ENCODE measurements at regions not wholly inside any gene's neighbourhood (a gene's known extent, or its start where the extent isn't known, plus 50 kb on each side); places are given as distances from the start of the nearest gene placed in this dataset.

- Histone ChIP-seq H3K36me3 (no peaks in the 10 kb centered on the region), H3K27ac (no peak overlapping the region), H3K4me3 (no peak overlapping the region), H3K27me3 (replicated peaks in 1 of 7) (no peaks in the 10 kb centered on the region), H3K9me3 (peaks cover 0 to 12% (median 6%) of the 10 kb centered on the region in 8 donors), H3K4me1 (no peaks in the 10 kb centered on the region)
- no peak for DNase-seq
- intact Hi-C loops (cut with DNase I; ENCODE audit: low total_unique reads): no loop called here
- 86 to 94% (median 92%) methylated on average over 17 of the region's 17 CpGs for WGBS, 5 donors
- no peak for TF ChIP-seq POLR2AphosphoS5 (IDR thresholded peaks at IDR 0.05)
Measured at GRCh38 chr18:8537400-8537799, 71.8 kb upstream of the RAB12 start.

GRCh38 chr18:8538935-8539334, 70.3 kb upstream of the RAB12 start:
- intact Hi-C loops (cut with DNase I; ENCODE audit: low total_unique reads): no loop called here
- Histone ChIP-seq H3K4me1 (no peaks in the 10 kb centered on the region), H3K9me3 (no peaks in the 10 kb centered on the region), H3K27ac (no peak overlapping the region), H3K4me3 (no peak overlapping the region), H3K36me3 (no peaks in the 10 kb centered on the region), H3K27me3 (replicated peaks in 1 of 7) (no peaks in the 10 kb centered on the region)
- WGBS, 5 donors: 72 to 93% (median 78%) methylated on average over 2 of the region's 2 CpGs
- no peak for DNase-seq
- TF ChIP-seq, protein P1, sequence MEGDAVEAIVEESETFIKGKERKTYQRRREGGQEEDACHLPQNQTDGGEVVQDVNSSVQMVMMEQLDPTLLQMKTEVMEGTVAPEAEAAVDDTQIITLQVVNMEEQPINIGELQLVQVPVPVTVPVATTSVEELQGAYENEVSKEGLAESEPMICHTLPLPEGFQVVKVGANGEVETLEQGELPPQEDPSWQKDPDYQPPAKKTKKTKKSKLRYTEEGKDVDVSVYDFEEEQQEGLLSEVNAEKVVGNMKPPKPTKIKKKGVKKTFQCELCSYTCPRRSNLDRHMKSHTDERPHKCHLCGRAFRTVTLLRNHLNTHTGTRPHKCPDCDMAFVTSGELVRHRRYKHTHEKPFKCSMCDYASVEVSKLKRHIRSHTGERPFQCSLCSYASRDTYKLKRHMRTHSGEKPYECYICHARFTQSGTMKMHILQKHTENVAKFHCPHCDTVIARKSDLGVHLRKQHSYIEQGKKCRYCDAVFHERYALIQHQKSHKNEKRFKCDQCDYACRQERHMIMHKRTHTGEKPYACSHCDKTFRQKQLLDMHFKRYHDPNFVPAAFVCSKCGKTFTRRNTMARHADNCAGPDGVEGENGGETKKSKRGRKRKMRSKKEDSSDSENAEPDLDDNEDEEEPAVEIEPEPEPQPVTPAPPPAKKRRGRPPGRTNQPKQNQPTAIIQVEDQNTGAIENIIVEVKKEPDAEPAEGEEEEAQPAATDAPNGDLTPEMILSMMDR (IDR thresholded peaks at IDR 0.05 in 8 of 11, conservative IDR thresholded peaks at IDR 0.05 in 3 of 11): no peak
- no peak for TF ChIP-seq POLR2AphosphoS5 (IDR thresholded peaks at IDR 0.05)
- TF ChIP-seq POLR2A (IDR thresholded peaks at IDR 0.05): no peak

- no peak for DNase-seq
- TF ChIP-seq POLR2A (IDR thresholded peaks at IDR 0.05): no peak
- TF ChIP-seq POLR2AphosphoS5 (IDR thresholded peaks at IDR 0.05): no peak
- TF ChIP-seq, protein P1 (IDR thresholded peaks at IDR 0.05 in 8 of 11, conservative IDR thresholded peaks at IDR 0.05 in 3 of 11): no peak
- Histone ChIP-seq H3K4me3 (no peak overlapping the region), H3K9me3 (no peaks in the 10 kb centered on the region), H3K27ac (no peak overlapping the region), H3K27me3 (replicated peaks in 1 of 7) (peaks cover 0 to 5% (median 0%) of the 10 kb centered on the region in 7 donors), H3K36me3 (no peaks in the 10 kb centered on the region), H3K4me1 (no peaks in the 10 kb centered on the region)
- intact Hi-C loops (cut with DNase I; ENCODE audit: low total_unique reads): no loop called here
- 85 to 96% (median 94%) methylated on average over 5 of the region's 5 CpGs for WGBS, 5 donors
Measured at GRCh38 chr18:8546677-8547076, 62.6 kb upstream of the RAB12 start.

- TF ChIP-seq, protein P1 (IDR thresholded peaks at IDR 0.05 in 8 of 11, conservative IDR thresholded peaks at IDR 0.05 in 3 of 11): no peak
- TF ChIP-seq POLR2AphosphoS5 (IDR thresholded peaks at IDR 0.05) (no peak), POLR2A (IDR thresholded peaks at IDR 0.05) (no peak)
- Histone ChIP-seq H3K36me3 (no peaks in the 10 kb centered on the region), H3K27ac (no peak overlapping the region), H3K27me3 (replicated peaks in 1 of 7) (peaks cover 0 to 5% (median 0%) of the 10 kb centered on the region in 7 donors), H3K4me3 (no peak overlapping the region), H3K9me3 (no peaks in the 10 kb centered on the region), H3K4me1 (no peaks in the 10 kb centered on the region)
- 86 to 93% (median 90%) methylated on average over 8 of the region's 8 CpGs for WGBS, 5 donors
- DNase-seq: no peak
- intact Hi-C loops (cut with DNase I; ENCODE audit: low total_unique reads): no loop called here
Measured at GRCh38 chr18:8548186-8548585, 61.1 kb upstream of the RAB12 start.

- TF ChIP-seq POLR2A (IDR thresholded peaks at IDR 0.05) (no peak), POLR2AphosphoS5 (IDR thresholded peaks at IDR 0.05) (no peak)
- TF ChIP-seq, protein P1 (IDR thresholded peaks at IDR 0.05 in 8 of 11, conservative IDR thresholded peaks at IDR 0.05 in 3 of 11): no peak
- Histone ChIP-seq H3K9me3 (no peaks in the 10 kb centered on the region), H3K36me3 (no peaks in the 10 kb centered on the region), H3K4me1 (no peaks in the 10 kb centered on the region), H3K27me3 (replicated peaks in 1 of 7) (peaks cover 0 to 5% (median 0%) of the 10 kb centered on the region in 7 donors), H3K27ac (no peak overlapping the region), H3K4me3 (no peak overlapping the region)
- no peak for DNase-seq
- 73 to 92% (median 87%) methylated on average over 6 of the region's 6 CpGs for WGBS, 5 donors
- intact Hi-C loops (cut with DNase I; ENCODE audit: low total_unique reads): no loop called here
Measured at GRCh38 chr18:8549254-8549757, 59.9 kb upstream of the RAB12 start.
